NCI-H1048 (cell line): ENCODE measurements at regions not wholly inside any gene's neighbourhood (a gene's known extent, or its start where the extent isn't known, plus 50 kb on each side); places are given as distances from the start of the nearest gene placed in this dataset.

Source experiments
- DNase-seq: peaks from one replicate; lab custom pipeline; 2025; lab: John Stamatoyannopoulos, UW

DNA sequence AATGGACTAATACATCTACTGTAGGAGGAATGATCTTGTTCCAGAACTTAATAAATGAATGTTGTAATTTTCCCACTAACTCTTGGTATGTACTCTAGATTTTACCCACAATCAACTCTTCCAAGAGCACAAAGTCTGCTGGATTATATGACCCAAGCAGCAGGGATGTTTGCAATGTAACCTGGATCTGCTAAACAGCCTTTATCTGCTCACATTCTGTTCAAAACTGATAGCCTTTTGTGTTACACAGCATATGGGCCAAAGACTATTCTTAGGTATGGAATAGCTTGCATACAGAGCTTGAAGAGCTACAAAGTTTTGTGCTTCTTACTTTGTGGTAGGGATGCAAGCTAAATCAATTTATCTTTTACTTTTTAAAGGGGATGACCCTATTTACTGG, 213.7 kb upstream of the DCN start:
- DNase-seq = no peak

DNA sequence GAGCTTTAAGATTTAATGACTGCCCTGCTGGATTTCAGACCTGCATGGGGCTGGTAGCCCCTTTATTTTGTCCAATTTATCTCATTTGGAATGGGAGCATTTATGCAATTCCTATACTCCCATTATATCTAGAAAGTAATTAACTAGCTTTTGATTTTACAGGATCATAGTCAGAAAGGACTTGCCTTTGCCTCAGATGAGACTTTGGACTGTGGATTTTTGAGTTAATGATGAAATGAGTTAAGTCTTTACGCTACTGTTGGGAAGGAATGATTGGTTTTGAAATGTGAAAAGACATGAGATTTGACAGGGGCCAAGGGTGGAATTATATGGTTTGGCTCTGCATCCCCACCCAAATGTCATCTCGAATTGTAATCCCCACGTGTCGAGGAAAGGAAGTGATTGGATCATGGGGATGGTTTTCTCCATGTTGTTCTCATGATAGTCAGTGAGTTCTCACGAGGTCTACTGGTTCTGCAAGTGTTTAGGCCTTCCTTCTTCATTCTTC, 213.1 kb upstream of the DCN start:
- no peak for DNase-seq

DNA sequence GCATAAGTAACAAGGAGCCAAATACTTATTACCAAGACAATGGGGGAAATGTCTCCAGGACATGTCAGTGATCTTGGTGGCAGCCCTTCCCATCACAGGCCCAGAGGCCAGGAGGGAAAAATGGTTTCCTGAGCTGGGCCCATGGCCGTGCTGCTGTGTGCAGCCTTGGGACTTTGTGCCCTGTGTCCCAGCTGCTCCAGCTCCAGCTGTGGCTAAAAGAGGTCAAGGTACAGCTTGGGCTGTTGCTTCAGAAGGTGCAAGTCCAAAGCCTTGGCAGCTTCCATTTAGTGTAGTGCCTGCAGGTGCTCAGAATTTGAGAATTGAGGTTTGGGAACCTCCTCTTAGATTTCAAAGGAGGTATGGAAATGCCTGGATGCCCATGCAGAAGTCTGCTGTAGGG, 212.3 kb upstream of the DCN start:
- no peak for DNase-seq

DNA sequence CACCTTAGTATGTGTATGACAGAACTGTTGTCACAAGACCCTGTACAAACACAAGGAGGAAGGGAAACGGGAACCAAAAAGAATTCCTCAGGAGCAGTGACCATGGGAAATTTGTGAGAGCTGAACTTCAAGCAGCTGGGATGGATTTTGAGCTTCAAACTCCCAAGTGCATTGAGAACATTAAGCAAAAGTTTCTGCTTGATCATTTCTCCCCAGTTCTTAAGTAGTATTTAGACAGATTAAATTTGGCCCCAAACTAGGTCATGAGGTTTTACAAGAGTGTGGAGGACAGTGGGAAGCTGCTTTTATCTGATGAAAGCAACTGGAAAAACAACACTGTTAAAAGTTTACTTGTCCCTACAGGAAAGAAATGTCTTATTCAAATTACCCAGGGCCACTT, 206.0 kb upstream of the DCN start:
- DNase-seq = no peak

DNA sequence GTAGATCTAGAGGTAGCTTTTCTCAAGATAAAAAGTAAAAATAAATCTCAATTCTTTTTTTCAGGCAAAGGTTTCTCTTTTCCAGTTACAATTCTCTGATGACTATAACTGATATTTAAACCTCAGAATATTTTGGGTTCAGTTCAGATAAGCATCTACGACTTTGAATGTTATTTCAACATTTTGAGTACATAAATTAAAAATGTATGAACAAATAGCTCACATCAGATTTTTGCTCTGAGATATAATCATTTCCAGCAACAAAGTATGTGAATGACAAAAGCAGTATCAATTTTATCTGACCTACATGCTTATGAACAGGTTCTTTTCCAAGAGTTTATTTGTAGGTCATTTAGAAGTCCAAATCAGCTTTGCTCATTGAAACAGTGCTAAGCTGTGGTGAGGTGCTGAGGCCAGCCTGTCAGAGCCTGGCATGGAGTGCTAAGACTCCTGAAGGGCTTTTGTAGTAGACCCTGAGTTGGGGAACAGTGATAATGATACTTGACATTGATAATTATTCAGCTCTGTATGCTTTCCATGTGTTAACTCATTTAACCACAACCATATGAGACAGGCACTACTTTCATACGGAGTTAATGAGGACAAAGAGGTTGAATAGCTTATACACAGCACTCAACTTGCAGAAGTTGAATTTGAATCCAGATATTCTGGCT, 205.0 kb upstream of the DCN start:
- no peak for DNase-seq

DNA sequence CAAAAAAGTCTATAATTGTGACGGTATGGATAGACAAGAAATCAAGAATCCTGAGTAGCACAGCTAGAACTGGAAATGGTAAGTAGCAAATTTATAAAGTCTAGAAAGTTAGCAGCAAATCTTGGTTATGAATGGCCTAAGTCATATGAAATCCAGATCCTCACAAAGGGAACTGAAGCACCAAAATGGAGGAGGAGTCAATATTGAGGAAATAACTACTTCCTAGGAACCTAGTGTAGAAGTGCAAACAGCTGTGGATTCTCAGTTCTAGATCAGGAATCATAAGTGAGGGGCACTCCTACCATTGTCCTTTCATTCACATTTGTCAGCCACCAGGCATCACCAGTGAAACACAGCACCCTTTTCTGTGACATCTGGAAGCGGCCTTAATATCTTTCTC, 202.2 kb upstream of the DCN start:
- DNase-seq = no peak

DNA sequence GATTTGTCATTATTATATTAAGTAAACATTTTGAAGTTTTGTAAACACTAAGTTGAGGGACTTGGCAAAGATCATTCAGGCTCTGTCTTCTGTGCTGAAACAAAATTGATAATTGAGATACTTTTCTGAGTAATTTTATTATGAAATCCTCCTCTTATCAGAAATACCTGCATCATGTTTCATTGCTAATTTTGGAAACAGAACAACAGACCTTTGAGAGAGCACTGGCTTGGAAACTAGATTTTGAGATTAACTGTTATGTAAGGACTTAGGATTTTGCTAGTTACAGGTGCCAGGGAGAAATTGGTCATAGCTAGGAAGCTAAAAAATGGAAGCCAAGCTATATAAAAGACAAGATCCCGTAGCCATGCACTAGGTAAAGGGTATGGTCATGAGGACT, 201.7 kb upstream of the DCN start:
- no peak for DNase-seq

DNA sequence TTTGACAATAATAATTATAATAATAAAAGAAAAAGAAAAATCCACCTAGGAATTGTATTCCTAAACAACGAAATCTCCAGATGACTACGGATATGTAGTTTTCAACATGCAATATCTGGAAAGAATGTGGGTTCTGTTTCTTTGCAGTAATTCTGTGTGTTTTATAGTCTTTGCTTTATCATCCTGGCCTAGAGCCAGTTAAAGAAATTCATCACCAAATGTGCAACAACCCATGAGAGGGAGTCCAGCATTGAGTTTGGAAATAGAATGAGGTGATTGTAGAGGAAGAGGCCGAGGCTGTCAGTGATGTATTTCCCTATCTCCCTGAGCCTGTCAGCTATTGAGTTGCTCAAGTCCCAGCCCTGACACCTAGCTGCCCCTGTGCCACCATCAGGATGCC, 200.5 kb upstream of the DCN start:
- no peak for DNase-seq

DNA sequence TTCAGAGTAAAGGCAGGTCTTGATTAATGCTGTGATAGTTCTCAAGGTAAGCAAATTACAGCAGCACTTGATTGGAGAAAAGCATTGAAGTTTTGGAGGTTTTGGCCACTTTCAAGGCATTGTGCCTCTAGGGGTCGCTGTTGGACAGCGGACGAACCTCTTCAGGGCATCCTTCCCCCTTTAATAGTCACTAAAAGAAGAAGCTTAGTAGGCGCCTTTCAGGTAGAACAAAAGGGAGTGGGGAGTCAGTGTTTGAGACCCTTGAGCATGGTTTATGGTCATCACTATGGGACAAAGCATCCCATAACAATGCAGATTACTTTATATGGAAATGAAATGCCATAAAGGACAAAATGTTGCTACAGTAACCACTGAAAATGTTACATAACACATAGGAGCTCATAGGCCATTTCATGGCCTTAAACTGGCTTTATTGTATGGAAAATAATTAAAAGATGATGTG, 199.5 kb upstream of the DCN start:
- peak; percentile 65 for DNase-seq

DNA sequence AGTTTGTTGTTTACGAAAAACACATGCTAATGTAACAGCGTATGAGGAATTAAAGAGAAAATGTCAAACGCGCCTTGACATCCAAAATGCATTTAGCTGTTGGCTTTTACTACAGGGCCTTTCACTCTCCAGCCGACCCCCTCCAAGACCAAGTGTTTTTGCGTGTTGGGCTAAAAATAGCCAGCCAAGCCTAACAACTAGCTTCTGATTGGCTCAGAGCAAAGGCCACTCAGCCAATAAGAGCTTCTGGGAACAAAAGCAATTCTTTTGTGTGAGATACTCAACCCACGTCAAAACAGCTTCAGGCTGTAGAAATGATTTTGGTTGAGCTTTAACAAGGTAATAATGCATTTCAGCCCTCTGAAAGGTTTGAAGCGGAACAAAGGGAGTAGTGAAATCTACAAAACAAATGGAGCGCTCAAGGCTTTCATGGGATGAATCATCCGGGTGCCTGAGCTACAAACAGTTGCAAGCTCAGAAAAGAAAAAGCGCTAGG, 198.7 kb upstream of the DCN start:
- DNase-seq = peak; percentile 85

DNA sequence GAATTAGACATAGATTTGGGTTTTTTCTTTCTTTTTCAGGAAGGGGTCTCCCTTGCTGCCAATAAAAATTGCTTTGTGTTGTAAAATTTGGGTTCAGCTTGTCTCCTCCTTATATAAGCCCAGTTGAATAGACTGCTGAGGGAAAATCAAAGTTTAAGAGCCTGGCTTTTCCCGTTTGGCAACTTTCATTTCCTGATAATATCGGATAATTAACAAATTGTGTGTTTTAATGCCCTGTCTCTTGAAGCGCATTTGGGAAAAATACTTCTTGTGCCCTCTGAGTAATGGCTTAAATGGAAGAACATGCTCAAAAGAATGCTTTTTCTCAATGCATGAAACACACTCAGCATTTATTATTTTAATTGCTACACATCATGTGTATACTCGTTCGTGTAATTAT, 198.0 kb upstream of the DCN start:
- no peak for DNase-seq

DNA sequence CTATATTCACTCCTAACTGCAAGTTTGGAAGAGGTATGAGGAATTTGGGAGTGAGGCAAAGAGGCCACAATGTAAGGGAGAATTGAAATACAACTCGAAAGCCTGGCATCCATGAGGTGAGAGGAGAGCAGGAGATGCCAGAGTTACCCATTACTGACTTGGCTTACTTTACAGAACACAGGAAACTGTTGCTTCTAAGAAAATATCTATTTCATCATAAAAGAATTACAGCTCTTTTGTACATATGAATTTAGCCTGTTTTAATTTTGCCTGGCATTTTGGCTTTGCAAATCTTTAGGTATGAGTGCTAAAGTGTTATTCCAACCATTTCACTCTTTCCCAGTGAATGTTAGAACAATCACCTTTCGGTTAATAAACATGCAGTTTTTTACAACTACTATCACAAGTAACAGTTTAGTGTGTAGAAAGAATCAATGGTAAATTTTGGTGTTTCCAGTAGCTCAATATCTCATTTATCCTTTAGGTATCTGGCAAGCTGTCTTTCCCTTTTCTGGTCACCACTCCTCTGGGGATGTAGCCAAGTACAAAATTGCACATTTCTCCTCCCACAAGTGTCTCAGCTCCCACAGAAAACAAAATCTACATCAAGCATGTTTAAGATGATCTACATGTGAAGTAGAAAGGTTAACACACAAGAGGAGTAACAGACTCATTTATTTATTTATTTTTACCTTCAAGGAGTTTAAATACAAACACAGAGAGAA, 196.6 kb upstream of the DCN start:
- DNase-seq = no peak

DNA sequence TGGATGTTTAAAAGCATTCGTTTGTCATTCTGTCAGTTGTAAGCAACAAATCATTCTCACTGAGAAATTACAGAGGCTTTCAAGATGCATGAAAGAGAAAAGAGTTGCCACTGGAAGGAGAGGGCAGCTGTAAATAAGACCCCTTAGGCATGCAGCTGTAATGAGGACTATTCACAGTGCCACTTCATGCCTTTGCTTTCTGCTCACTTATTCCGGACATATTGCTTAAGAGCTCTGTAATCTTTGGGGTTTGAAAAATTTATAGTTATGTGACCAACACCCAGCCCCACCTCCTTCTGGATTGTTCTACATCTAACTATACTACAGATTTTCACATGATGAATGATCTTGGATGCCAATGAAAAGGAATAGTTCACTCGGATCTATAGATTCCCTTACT, 194.8 kb upstream of the DCN start:
- no peak for DNase-seq

DNA sequence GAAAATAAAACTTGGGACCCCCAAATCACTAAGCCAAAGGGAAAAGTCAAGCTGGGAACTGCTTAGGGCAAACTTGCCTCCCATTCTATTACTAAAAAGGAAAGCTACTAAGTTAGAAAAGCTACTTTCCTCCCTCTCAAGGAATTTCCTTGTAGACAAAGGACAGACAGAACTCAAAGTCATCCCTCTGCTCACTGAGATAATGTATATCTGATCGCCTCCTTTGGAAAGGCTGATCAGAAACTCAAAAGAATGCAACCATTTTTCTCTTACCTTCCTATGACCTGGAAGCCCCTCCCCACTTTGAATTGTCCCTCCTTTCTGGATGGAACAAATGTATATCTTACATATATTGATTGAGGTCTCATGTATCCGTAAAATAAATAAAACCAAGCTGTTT, 190.5 kb upstream of the DCN start:
- DNase-seq = no peak

DNA sequence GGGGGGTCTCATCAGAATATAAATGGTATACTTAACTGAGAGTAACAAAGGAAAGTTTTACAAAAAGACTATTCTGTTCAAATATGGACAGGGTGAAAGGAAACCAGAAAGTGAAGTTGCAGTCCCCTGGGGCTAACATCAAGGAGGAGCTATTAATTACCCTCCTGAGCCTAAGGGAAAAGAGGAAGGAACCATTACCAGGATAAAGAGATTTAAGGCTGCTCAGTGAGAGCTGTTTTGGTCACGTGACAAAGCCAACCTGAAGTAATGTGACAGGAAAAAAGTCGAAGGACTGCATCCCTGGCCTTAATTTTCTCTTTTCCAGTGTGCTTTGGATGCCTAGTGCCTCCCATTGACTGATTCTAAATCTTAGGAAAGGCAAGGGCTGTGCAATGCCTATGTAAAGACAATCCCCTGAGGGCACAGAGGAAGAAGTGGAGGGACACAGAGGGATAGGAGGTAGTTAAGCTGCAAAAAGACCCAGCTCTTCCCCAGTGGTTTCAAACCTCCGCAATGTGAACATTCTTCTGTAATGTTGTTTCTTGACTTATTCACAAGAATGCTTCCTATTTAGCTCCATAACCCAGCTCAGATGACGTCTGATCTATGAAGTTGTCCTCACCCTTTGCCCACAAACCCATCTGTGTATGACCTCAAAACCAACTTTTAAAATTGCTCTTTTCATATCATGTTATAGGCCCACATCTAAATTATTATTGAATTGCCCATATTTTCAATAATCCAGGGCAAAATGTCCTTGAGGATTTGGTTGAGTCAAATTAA, 187.7 kb upstream of the DCN start:
- DNase-seq = no peak

DNA sequence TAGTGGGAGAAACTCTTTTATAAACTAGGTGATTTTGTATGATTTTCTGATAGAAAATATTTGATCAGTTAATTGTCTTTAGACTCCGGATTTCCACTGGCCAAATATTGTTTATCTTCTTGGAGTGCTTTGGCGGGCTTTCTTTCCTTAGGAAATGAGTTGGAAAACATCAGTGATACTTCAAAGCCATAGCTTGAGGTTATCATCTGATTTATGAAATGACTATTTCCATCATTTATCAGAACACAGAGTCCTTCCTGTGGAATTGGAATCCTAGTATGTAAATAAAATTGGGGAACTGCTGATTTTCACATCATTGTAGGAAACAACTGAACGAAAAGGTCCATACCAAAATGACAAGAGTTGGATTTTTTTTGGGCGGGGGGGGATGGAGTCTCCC, 186.0 kb upstream of the DCN start:
- DNase-seq = no peak

DNA sequence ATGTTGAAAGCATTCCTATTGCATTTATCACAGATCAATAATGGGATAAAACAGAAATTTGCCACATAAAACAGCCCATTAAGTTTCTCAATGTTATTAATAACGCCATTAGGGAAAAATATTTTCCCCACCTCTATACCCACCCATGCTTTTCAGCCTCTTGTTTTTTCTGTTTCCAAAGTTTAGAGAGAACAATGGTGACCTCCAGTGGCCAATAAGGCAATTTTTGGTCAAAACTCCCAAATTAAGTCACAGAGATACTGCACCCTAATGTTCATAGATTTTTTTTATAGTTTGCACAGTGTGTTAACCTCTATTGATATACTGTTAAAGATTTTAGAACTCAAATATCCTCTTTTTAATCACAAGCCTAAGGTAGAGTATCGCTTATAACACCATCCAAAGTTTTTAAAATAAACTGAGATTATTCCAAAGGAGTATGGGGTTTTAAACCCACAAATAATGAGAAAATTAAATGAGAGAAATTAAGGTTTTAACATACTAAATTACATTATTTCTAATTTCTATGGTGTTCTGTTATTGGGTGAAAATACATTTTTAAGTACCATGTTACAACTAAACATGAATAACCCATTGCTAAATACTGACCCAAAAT, 184.7 kb upstream of the DCN start:
- no peak for DNase-seq

DNA sequence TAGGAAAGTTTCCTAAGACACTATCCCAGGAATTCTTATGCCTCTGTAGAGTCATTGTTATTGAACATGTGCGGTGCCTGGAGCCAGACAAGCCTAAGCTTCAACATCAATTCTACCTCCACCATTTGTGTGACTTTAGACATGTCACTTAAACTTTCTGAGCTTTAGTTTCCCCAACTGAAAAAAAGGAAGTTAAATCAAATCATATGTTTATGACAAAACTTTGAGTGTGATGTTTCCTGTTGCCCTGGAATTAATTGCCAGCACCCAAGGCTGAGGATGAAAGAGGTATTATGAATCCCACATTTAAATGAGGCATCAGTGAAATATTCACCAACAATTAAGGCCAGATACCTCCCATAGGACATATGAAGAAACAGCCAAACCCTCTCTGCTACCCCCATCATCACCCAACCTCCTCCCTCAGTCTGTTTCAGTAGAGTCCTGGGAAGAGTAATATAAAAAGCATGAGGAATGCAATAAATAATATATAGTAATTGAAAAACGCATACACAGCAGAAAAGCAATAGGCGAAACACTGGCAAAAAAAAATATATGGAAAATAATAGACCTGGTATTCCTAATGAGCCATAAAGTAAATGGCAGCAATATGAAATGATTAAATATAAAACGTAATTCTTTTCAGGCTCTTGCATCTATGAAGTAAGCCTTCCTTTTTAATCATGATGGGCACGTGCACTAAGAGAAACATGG, 182.0 kb upstream of the DCN start:
- DNase-seq = no peak

DNA sequence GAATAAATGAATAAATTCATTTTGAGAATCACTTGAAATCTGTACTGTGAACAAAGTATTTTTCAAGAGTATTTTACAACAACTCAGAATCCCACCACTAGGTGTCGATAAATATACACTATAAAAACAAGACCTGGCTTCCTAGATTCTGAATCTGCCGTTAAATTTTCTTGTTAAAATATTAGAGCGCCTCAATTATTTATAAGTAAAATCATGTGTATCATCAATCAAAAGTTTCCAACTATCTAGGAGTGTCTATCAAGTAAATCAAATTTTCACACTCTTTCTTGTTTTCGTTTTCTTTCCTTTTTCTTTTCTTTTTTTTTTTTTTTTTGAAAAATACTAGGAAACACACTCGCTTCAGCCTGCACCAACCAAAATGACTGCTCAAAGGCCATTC, 179.2 kb upstream of the DCN start:
- no peak for DNase-seq

DNA sequence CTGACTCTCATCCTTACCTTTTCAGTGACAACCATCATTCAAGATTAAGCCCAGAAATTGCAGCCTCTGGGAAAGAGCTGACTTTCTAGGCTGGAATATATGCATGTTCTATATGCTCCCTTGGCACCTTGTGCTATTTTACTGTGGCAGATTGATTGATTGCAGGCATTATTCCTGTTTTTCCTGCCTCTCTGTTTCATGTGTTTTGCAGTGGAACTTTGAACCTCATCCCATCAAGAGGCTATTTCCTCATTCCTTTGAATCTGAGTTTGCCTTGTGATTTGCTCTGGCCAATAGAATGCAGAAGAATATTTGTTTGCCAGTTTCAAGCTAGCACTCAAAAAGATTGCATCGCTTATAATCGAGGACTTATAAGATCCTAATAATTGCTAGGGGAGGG, 174.8 kb upstream of the DCN start:
- no peak for DNase-seq

DNA sequence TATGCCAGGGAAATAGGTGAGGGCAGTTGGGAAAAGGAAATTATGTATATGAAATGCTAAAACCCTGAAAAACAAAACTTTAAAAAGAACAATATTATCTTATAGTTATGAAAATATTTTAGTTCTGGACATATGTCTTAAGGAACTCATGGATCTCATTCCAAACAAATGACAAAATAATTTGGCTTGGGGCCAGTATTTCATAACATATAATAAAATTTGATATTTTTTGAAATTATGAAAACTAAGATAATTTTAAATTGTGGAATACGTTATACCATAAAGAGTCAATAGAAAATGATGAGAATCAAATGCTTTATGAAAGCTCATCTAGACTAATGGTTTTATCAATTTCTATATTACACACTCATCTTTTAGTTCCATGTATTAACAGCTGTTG, 173.8 kb upstream of the DCN start:
- no peak for DNase-seq
